A549 (cell line): ENCODE measurements at regions not wholly inside any gene's neighbourhood (a gene's known extent, or its start where the extent isn't known, plus 50 kb on each side); places are given as distances from the start of the nearest gene placed in this dataset.

Experiments used
- MYC ChIP-seq: IDR thresholded peaks from 2 replicates; pipeline ENCODE4 v1.6.1; 2012; ENCODE audit warnings: mild to moderate bottlenecking, inconsistent platforms, low read length, improper control_type of control experiment, borderline replicate concordance
- RFX5 ChIP-seq: fragments of 450-650 bp; IDR thresholded peaks from 2 replicates; pipeline ENCODE4 v1.7.1; 2014; ENCODE audit warnings: antibody characterized with exemption, mild to moderate bottlenecking, moderate library complexity

DNA sequence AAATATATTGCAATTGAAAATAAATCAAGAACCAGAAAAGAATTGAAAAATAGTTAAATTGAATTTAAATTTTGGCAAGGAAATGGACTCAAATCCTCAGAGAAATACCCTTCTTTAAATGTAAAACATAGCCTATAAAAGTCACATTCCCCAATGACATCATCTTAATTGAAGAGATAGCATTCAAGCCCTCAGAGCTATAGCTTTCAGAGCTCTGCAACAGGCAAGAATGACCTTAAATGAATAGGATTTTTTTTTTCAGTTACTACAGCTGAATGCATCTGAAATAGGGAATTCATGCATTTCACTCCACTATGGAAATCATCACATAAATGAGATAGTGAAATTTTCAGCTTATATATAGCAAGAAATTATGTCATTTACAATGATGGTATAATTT lies 1049.0 kb downstream of the OLFM4 start:
- TF ChIP-seq MYC (no peak), RFX5 (no peak)
